D721Med (cell line): ENCODE measurements at regions not wholly inside any gene's neighbourhood (a gene's known extent, or its start where the extent isn't known, plus 50 kb on each side); places are given as distances from the start of the nearest gene placed in this dataset.

ENCODE experiments used
- DNase-seq: peaks from one replicate; pipeline ENCODE4 v3.0.0; 2011; ENCODE audit warnings: low spot score; ENCODE audit not compliant: insufficient read length
- FAIRE-seq: peaks from 2 replicates; lab custom pipeline; 2011; peaks lifted over from hg19 to GRCh38; lab: Jason Lieb, UNC
- TF ChIP-seq, protein P1 (sequence below): IDR thresholded peaks from 2 replicates; pipeline ENCODE4 v1.5.1; 2012; ENCODE audit warnings: mild to moderate bottlenecking, control low read depth; ENCODE audit not compliant: insufficient read depth; ENCODE audit errors: missing control alignments

DNA sequence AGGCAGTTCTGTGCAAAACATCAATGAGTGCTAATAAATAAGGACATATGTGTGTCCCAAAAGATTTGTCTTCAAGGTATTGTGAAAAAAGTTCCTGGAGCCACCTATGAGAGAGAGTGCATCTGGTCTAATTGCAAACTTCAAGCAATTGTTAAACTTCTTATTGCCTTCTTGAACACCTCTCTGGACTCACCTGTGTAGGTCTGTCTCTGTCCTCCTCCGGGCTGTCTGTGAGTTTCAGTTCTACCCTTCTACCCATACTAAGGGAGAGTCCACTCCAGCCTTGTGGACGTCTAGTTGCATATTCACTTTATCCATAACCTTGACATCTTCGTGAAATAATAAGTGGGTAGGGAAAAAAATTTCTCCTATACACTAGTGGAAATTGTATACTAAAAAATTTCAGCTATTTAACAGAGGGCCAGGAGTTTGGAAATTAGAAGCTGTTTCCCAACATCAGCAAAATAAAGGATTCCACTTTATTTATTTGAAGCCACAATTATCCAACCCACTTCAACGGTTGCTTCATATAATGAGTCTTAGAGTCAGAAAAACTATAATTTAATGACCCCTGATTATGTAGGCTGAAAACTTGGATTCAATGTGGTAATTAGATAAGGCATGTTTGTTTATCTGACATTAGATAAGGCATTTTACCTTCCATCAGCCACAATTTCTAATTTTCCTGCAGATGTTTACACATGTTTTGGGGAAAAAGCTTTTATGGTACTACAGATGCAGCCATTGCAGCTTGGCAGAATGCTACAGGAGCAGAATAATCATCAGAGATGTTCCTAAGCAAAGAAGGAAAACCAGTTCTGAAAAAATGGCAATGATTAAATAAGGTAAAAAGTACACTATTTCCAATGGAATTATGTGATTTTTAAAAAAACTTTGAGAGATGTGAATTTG lies 150.8 kb upstream of the FAM3C start:
- TF ChIP-seq, protein P1, sequence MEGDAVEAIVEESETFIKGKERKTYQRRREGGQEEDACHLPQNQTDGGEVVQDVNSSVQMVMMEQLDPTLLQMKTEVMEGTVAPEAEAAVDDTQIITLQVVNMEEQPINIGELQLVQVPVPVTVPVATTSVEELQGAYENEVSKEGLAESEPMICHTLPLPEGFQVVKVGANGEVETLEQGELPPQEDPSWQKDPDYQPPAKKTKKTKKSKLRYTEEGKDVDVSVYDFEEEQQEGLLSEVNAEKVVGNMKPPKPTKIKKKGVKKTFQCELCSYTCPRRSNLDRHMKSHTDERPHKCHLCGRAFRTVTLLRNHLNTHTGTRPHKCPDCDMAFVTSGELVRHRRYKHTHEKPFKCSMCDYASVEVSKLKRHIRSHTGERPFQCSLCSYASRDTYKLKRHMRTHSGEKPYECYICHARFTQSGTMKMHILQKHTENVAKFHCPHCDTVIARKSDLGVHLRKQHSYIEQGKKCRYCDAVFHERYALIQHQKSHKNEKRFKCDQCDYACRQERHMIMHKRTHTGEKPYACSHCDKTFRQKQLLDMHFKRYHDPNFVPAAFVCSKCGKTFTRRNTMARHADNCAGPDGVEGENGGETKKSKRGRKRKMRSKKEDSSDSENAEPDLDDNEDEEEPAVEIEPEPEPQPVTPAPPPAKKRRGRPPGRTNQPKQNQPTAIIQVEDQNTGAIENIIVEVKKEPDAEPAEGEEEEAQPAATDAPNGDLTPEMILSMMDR, result no peak
- no peak for FAIRE-seq
- no peak for DNase-seq

DNA sequence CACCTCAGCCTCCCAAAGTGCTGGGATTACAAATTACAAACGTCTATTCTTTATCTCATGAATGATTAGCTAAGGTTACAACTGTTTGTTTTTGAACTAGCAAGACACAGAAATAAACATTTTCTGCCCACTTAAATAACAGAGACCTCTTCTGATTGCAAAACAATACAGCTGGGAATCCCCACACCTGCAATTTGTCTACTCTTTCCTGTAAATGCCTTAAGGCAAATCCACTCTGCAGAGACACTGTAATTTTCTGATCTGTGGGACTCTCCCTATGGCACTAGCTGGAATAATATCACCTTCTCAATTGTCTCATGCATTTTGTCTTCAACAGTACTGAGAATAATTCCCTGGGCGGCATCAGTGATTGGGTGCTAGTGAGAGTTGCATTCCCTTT lies 149.3 kb upstream of the FAM3C start:
- DNase-seq (no peak), FAIRE-seq (no peak)
- TF ChIP-seq, protein P1, result no peak

DNA sequence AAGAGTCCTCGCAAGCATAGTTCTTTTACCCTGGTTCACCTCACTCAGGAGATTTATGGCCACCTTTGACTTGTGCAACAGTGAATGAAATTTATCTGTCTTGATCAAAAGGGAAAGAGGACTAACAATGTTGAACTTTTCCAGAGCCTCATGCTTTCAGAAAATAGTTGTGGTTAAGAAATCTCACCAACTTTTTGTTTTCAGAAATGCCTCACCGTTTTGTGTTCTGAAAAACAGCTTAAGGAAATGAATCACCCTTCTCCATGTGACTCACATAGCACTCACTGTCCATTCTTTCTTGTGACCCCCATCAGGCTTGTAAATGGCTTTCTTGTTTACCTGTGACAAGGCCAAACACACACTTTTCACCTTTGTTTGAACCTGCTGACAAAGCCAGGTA lies 148.6 kb upstream of the FAM3C start:
- TF ChIP-seq, protein P1, result no peak
- DNase-seq (no peak), FAIRE-seq (no peak)

DNA sequence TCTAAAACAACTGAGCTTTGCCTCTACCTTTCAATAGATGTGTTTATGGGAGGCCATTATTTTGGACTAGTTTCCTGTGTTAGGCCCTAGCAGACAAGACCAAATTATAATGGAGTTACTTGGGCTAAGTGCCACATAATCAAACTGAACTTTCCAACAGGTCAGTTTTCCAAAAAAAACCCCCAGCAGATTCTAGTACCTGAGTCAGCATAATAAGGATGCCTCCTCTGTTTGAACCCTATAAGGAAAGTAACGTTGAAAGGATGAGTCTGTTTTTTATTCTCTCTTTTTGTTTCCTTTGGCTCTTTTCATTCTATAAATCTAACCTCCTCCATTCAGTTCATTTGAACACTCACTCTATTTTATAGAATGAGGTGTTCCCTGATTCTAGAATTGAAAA lies 148.1 kb upstream of the FAM3C start:
- DNase-seq (no peak), FAIRE-seq (no peak)
- TF ChIP-seq, protein P1, result no peak

DNA sequence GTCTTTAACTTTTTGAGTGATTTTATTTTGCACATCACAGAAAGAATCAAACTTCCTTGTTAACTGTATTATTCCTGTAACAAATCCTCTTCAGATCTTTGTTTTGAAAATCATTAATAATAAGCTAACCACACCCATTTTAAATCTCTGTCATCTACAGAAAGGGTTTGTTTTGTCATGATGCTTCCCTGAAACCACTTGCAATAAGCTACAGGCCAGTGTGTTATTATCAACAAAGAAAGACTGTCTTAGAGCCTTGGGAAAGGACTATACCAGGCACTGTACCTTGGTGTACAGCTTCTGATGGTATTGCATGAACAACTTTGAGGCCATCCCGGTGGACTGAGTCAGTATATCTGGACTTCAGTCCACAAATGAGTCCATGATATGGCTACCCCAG lies 145.3 kb upstream of the FAM3C start:
- FAIRE-seq, result no peak
- DNase-seq, result no peak
- TF ChIP-seq, protein P1, result no peak

DNA sequence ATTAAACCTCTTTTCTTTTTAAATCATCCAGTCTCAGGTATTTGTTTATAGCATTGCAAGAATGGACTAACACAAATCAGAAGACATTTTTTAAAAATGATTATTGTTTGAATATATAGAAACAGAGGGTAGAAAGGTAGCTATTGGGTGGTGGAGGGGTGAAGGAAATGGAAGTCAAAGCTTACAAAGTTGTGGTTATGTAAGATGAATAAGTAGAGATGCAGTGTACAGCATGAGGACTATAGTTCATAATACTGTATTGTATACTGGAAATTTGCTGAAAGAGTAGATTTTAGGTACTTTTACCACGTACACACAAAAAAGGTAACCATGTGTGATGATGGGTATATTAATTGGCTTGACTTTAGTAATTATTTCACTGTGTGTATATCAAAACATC lies 144.0 kb upstream of the FAM3C start:
- no peak for FAIRE-seq
- DNase-seq, result no peak
- TF ChIP-seq, protein P1, result no peak

DNA sequence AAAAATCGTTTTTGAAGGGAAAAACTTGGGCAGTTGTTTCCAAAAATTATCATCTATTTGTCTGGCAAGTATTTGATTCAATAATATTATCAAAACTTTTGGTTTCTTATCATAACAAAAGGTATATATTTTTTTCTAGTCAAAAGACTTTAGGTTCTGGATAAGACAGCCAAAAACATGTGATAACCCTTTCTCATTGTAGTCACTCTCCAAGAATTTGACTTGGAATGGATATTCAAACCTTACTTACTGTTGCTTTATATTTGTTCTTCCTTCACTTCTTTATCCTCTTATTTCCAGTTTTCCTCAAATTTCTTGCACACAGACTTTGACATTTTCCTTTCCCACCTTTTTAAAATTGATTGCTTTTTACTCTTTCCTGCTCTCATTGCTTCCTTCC lies 140.9 kb upstream of the FAM3C start:
- DNase-seq, result no peak
- TF ChIP-seq, protein P1, result no peak
- FAIRE-seq, result no peak
